ENCODE measurements at regions not wholly inside any gene's neighbourhood (a gene's known extent, or its start where the extent isn't known, plus 50 kb on each side); places are given as distances from the start of the nearest gene placed in this dataset.

DNA sequence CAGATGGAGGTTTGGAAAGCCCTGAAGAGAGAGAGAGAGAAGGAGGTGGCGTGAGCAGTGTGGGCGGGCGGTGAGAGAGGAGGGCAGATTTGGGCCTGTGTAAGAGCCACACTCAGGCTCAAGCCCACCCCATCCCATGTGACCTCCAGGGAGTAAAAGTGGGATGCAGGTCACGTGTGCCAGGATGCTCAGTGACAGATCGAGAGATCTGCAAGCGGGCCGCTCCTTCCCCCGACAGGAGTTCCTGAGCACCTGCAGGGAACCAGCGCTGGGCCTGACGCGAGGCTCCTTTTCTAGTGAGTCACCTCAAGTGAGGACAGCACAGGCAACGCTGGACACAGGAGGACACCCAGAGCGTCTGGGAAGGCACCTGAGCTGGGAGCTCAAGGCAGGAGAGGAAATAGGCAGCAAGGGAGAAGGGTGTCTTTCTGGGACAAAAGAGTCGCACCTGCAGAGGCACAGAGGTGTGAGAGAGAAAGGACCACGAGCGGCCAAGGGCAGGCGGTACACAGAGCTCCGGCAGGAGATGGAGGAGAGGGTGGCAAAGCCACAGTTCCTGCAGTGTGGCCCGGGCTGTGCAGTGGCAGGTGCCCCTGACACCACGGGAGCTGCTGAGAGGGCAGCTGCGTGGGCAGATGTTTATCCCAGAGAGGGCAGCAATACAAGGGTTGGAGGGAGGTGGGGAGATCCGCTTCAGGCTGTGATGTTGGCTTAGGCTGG lies 1294.8 kb downstream of the TBC1D22A start:
- H3K4me3 ChIP-seq (ENCODE audit: low read depth, low read length) = no peak overlapping the region
- no peak for TF ChIP-seq CTCF (IDR thresholded peaks at IDR 0.05; ENCODE audit: low read depth, low read length, missing control alignments)
- no peak for DNase-seq (ENCODE audit: low read depth)

DNA sequence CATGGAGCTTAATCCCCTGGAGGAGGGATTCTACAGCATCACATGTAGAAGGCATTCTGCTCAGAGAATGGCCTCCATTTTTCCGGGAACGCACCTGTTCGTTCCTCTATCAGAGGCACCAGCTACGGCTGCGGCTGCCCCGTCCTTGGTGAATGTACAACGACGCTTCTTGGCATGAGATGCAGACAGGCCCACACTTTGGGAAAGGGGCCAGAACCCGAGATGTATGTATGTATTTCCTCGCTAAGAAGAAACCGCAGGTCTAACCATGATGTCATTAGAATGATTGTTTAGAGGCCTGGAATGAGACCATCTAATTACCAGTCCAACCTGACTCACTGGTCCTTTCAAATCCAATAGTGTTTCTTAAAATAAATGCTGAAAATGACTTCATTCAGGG lies 1293.4 kb downstream of the TBC1D22A start:
- no peak for TF ChIP-seq CTCF (IDR thresholded peaks at IDR 0.05; ENCODE audit: low read depth, low read length, missing control alignments)
- H3K4me3 ChIP-seq (ENCODE audit: low read depth, low read length) = no peak overlapping the region
- no peak for DNase-seq (ENCODE audit: low read depth)

- H3K4me3 ChIP-seq (ENCODE audit: low read depth, low read length) = no peak overlapping the region
- DNase-seq (ENCODE audit: low read depth) = no peak
- TF ChIP-seq CTCF (IDR thresholded peaks at IDR 0.05; ENCODE audit: low read depth, low read length, missing control alignments) = no peak
Measured at GRCh38 chr22:48055185-48055584, 1292.7 kb downstream of the TBC1D22A start.

GRCh38 chr22:48054596-48054995 lies 1292.1 kb downstream of the TBC1D22A start:
- DNase-seq (ENCODE audit: low read depth) = no peak
- no peak overlapping the region for H3K4me3 ChIP-seq (ENCODE audit: low read depth, low read length)
- no peak for TF ChIP-seq CTCF (IDR thresholded peaks at IDR 0.05; ENCODE audit: low read depth, low read length, missing control alignments)

GRCh38 chr22:48053973-48054372 lies 1291.5 kb downstream of the TBC1D22A start:
- H3K4me3 ChIP-seq (ENCODE audit: low read depth, low read length) = no peak overlapping the region
- TF ChIP-seq CTCF (IDR thresholded peaks at IDR 0.05; ENCODE audit: low read depth, low read length, missing control alignments) = no peak

GRCh38 chr22:48053486-48053885 lies 1291.0 kb downstream of the TBC1D22A start:
- H3K4me3 ChIP-seq (ENCODE audit: low read depth, low read length) = no peak overlapping the region
- DNase-seq (ENCODE audit: low read depth) = no peak
- no peak for TF ChIP-seq CTCF (IDR thresholded peaks at IDR 0.05; ENCODE audit: low read depth, low read length, missing control alignments)

More at GRCh38 chr22:48053973-48054372, 1291.5 kb downstream of the TBC1D22A start:
- no peak for DNase-seq (ENCODE audit: low read depth)

DNA sequence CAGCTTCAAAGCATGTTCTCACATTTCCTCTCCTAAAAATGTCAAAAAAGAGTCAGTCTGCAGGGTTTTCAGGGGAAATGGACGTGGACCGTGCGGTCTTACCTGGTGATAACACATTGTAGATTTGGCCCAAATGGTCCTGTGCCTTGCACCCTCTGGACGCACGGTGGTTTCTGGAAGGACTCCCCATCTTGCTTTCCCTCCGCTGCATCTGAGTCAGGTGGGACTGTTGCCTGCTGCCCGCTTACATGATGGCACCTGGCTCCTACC lies 1290.1 kb downstream of the TBC1D22A start:
- TF ChIP-seq CTCF (IDR thresholded peaks at IDR 0.05; ENCODE audit: low read depth, low read length, missing control alignments) = no peak
- DNase-seq (ENCODE audit: low read depth) = no peak
- H3K4me3 ChIP-seq (ENCODE audit: low read depth, low read length) = no peak overlapping the region
